Fibroblast of lung (primary cell): ENCODE measurements at regions not wholly inside any gene's neighbourhood (a gene's known extent, or its start where the extent isn't known, plus 50 kb on each side); places are given as distances from the start of the nearest gene placed in this dataset.

Source experiments
- DNase-seq, 2 donors: peaks; one replicate each; pipeline versions ENCODE4 v3.0.0 to v3.0.0-alpha.2; 2010; ENCODE audit warnings: low read depth in 2 of 2
- H2AFZ ChIP-seq: 2 replicates; pipeline ENCODE4 v1.5.1; 2012; ENCODE audit warnings: low read length, control low read depth, inconsistent platforms
- H3K27ac ChIP-seq: 2 replicates; pipeline ENCODE4 v1.5.1; 2011; ENCODE audit warnings: low read length, control low read depth; ENCODE audit not compliant: insufficient read depth
- H3K27me3 ChIP-seq: 2 replicates; pipeline ENCODE4 v1.5.1; 2011; ENCODE audit warnings: mild to moderate bottlenecking, low read length; ENCODE audit not compliant: control insufficient read depth, insufficient read depth
- H3K36me3 ChIP-seq: 2 replicates; pipeline ENCODE4 v1.5.1; 2011; ENCODE audit warnings: low read length; ENCODE audit not compliant: control insufficient read depth, insufficient read depth
- H3K4me1 ChIP-seq: 2 replicates; pipeline ENCODE4 v1.5.1; 2011; ENCODE audit warnings: low read length; ENCODE audit not compliant: control insufficient read depth, insufficient read depth; ENCODE audit errors: extremely low read depth
- H3K4me2 ChIP-seq: 2 replicates; pipeline ENCODE4 v1.5.1; 2011; ENCODE audit warnings: low read length, control low read depth; ENCODE audit not compliant: insufficient read depth; ENCODE audit errors: extremely low read depth
- H3K4me3 ChIP-seq, 4 experiments: fragments of 200-600 bp in 1 of 4; sonication (generic) in 1 of 4; replicated peaks in 1 of 4; 2 replicates each; pipeline ENCODE4 v1.5.1; 2011 to 2016; ENCODE audit warnings: low read length in 4 of 4, low read depth in 3 of 4, mild to moderate bottlenecking in 3 of 4, control low read depth in 2 of 4, inconsistent platforms in 1 of 4, mixed read lengths in 1 of 4; ENCODE audit not compliant: insufficient read depth in 1 of 4; ENCODE audit errors: control extremely low read depth in 1 of 4
- H3K79me2 ChIP-seq: 2 replicates; pipeline ENCODE4 v1.5.1; 2012; ENCODE audit warnings: mild to moderate bottlenecking, low read length, inconsistent platforms; ENCODE audit not compliant: control insufficient read depth, insufficient read depth
- H3K9ac ChIP-seq: 2 replicates; pipeline ENCODE4 v1.5.1; 2011; ENCODE audit warnings: mild to moderate bottlenecking, low read length, control low read depth; ENCODE audit not compliant: insufficient read depth
- H3K9me3 ChIP-seq: 2 replicates; pipeline ENCODE4 v1.5.1; 2012; ENCODE audit warnings: low read depth, low read length; ENCODE audit not compliant: control insufficient read depth, insufficient read depth
- H4K20me1 ChIP-seq: 2 replicates; pipeline ENCODE4 v1.5.1; 2011; ENCODE audit warnings: low read length; ENCODE audit not compliant: control insufficient read depth, insufficient read depth; ENCODE audit errors: extremely low read depth
- CTCF ChIP-seq, 2 donors: IDR thresholded peaks in 1 of 2; conservative IDR thresholded peaks in 1 of 2; 1 replicate in 1 of 2; 2 replicates in 1 of 2; pipeline ENCODE4 v1.5.1; 2011 to 2012; ENCODE audit warnings: low read length in 2 of 2, control low read depth in 1 of 2, inconsistent platforms in 1 of 2, low read depth in 1 of 2, mild to moderate bottlenecking in 1 of 2
- EZH2 ChIP-seq: IDR thresholded peaks from 2 replicates; pipeline ENCODE4 v1.5.1; 2012; ENCODE audit warnings: low read length, control low read depth, mild to moderate bottlenecking; ENCODE audit errors: missing control alignments

- TF ChIP-seq EZH2 (no peak), CTCF (conservative IDR thresholded peaks at IDR 0.05 in 1 of 2, IDR thresholded peaks at IDR 0.05 in 1 of 2; ENCODE audit: low read depth in 1 of 2, low read length in 2 of 2) (no peak)
- no peaks in the 10 kb centered on the region for H4K20me1 ChIP-seq
- H3K27ac ChIP-seq: no peak overlapping the region
- DNase-seq: peak; percentile 65 to 68
- no peaks in the 10 kb centered on the region for H3K9me3 ChIP-seq
- no peak overlapping the region for H3K9ac ChIP-seq
- H3K36me3 ChIP-seq: no peaks in the 10 kb centered on the region
- H3K4me2 ChIP-seq: no peak overlapping the region
- no peaks in the 10 kb centered on the region for H3K4me1 ChIP-seq
- no peaks in the 10 kb centered on the region for H3K27me3 ChIP-seq
- no peak overlapping the region for H2AFZ ChIP-seq
- H3K79me2 ChIP-seq: no peaks in the 10 kb centered on the region
- H3K4me3 ChIP-seq: no peak overlapping the region
Measured at GRCh38 chr3:21893242-21893641, 142.2 kb upstream of the ZNF385D start.

- no peaks in the 10 kb centered on the region for H3K9me3 ChIP-seq
- H3K27ac ChIP-seq: no peak overlapping the region
- no peaks in the 10 kb centered on the region for H3K79me2 ChIP-seq
- peak; percentile 13 to 62 for DNase-seq
- H3K36me3 ChIP-seq: no peaks in the 10 kb centered on the region
- no peak overlapping the region for H3K9ac ChIP-seq
- H3K4me2 ChIP-seq: no peak overlapping the region
- TF ChIP-seq EZH2: no peak
- peak; percentile 48 to 63 for TF ChIP-seq CTCF (conservative IDR thresholded peaks at IDR 0.05 in 1 of 2, IDR thresholded peaks at IDR 0.05 in 1 of 2; ENCODE audit: low read depth in 1 of 2, low read length in 2 of 2)
- no peaks in the 10 kb centered on the region for H4K20me1 ChIP-seq
- no peak overlapping the region for H3K4me3 ChIP-seq
- no peak overlapping the region for H2AFZ ChIP-seq
- no peaks in the 10 kb centered on the region for H3K4me1 ChIP-seq
- no peaks in the 10 kb centered on the region for H3K27me3 ChIP-seq
Measured at GRCh38 chr3:21894459-21895340, 143.7 kb upstream of the ZNF385D start.

DNA sequence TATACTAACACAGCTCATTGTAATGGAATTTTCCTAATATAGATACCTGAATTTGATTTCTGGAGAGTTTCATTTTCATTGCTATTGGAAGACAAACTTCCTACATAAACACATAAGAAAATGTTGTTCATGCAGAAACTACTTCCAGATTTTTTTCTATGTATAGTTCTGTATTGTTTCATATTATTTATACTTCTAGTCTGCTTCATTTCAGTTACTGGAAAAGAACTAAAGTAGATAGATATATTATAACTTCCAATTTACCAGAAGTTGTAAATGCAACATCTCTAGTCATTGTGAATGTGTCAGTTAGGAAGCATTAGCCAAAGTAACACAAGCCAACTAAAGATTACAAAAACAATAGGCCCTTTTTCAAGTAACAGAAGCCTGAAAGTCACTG, 147.3 kb upstream of the ZNF385D start:
- Histone ChIP-seq H4K20me1 (no peaks in the 10 kb centered on the region), H3K4me3 (no peak overlapping the region), H3K4me1 (no peaks in the 10 kb centered on the region), H3K9me3 (no peaks in the 10 kb centered on the region), H3K4me2 (no peak overlapping the region), H3K27ac (no peak overlapping the region), H3K79me2 (no peaks in the 10 kb centered on the region), H2AFZ (no peak overlapping the region), H3K27me3 (no peaks in the 10 kb centered on the region), H3K9ac (no peak overlapping the region), H3K36me3 (no peaks in the 10 kb centered on the region)
- no peak for TF ChIP-seq EZH2
- TF ChIP-seq CTCF (conservative IDR thresholded peaks at IDR 0.05 in 1 of 2, IDR thresholded peaks at IDR 0.05 in 1 of 2; ENCODE audit: low read depth in 1 of 2, low read length in 2 of 2): no peak
- DNase-seq: no peak
